ENCODE measurements at regions not wholly inside any gene's neighbourhood (a gene's known extent, or its start where the extent isn't known, plus 50 kb on each side); places are given as distances from the start of the nearest gene placed in this dataset.

DNA sequence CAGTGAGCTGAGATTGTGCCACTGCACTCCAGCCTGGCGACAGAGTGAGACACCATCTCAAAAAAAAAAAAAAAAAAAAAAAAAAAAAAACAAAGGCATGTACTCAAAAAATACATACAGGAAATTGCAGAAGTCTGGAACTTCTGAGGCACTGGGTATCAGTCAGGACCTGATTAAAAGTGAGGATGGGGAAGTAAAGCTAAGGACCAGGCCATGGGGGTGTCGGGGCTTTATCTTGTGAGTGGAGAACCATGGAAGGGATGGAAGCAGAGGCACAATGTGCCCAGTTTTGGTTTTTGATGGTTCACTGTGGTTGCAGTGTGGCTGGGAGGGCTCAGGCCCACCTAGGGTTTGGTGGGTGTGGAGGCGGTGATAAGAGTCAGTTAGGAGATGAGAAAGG, 212.7 kb upstream of the PIK3R1 start:
- no peaks in the 10 kb centered on the region for H3K27me3 ChIP-seq
- H3K9me3 ChIP-seq = no peaks in the 10 kb centered on the region
- DNase-seq = no peak
- intact Hi-C loops (cut with DNase I) = no loop called here
- no peak overlapping the region for H3K4me3 ChIP-seq
- no peak overlapping the region for H3K27ac ChIP-seq
- H3K4me1 ChIP-seq (ENCODE audit: insufficient read depth) = no peaks in the 10 kb centered on the region
- 93 to 97% (median 97%) methylated on average over 3 of the region's 3 CpGs for WGBS, 3 donors
- no peaks in the 10 kb centered on the region for H3K36me3 ChIP-seq
- TF ChIP-seq POLR2A (IDR thresholded peaks at IDR 0.05) (no peak), EP300 (IDR thresholded peaks at IDR 0.05) (no peak), CTCF (IDR thresholded peaks at IDR 0.05) (no peak)

DNA sequence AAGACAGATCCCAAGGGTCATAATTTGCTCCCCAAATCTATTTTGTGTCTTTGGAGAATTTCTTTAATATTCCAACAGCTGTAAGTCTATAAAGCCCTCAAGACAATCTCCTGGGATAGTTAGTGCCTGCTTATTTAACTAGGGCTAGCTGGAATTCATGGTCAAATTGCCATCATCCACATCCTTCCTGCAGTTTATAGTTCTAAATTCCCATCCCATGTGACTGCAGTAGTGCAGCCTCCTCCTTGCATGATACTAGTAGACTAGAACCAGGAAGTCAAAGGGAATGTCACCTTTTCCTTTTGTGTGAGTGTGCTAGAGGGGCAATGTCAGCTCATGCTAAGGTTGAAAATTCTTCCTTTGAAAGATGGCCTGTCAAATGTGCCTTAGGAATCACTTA, 214.8 kb upstream of the PIK3R1 start:
- TF ChIP-seq POLR2A (IDR thresholded peaks at IDR 0.05) = no peak
- TF ChIP-seq EP300 (IDR thresholded peaks at IDR 0.05) = no peak
- no peak for TF ChIP-seq CTCF (IDR thresholded peaks at IDR 0.05)
- no peak for DNase-seq
- no peaks in the 10 kb centered on the region for H3K4me1 ChIP-seq (ENCODE audit: insufficient read depth)
- no peaks in the 10 kb centered on the region for H3K36me3 ChIP-seq
- no peak overlapping the region for H3K4me3 ChIP-seq
- H3K27ac ChIP-seq = no peak overlapping the region
- no peaks in the 10 kb centered on the region for H3K9me3 ChIP-seq
- intact Hi-C loops (cut with DNase I) = no loop called here
- H3K27me3 ChIP-seq = no peaks in the 10 kb centered on the region

DNA sequence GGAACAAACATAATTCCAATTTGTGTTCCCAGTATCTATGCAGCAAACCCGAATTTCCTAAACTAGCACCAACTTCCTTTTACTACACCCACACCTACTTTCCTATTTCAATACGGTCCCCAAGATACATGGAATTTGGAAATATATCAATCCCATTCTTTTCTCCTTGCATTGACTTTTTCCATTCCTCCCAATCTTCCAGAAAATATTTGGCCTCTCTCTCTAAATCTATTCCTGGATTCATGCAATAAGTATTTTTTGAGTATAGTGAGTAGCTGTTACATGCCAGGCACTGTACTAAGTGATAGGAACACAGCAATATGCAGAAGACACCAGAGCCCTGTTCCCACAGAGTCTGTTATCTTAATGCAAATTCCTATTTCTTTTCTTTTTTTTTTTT, 216.2 kb upstream of the PIK3R1 start:
- Histone ChIP-seq H3K36me3 (no peaks in the 10 kb centered on the region), H3K4me3 (no peak overlapping the region), H3K4me1 (ENCODE audit: insufficient read depth) (no peaks in the 10 kb centered on the region), H3K27me3 (no peaks in the 10 kb centered on the region), H3K27ac (no peak overlapping the region), H3K9me3 (no peaks in the 10 kb centered on the region)
- WGBS, 3 donors = 70 to 75% (median 71%) methylated on average over 2 of the region's 2 CpGs
- TF ChIP-seq CTCF (IDR thresholded peaks at IDR 0.05) (no peak), POLR2A (IDR thresholded peaks at IDR 0.05) (no peak), EP300 (IDR thresholded peaks at IDR 0.05) (no peak)
- intact Hi-C loops (cut with DNase I) = no loop called here
- no peak for DNase-seq

GRCh38 chr5:67998709-67999261, 216.8 kb upstream of the PIK3R1 start:
- intact Hi-C loops (cut with DNase I) = no loop called here
- Histone ChIP-seq H3K36me3 (no peaks in the 10 kb centered on the region), H3K4me1 (ENCODE audit: insufficient read depth) (no peaks in the 10 kb centered on the region), H3K4me3 (no peak overlapping the region), H3K9me3 (no peaks in the 10 kb centered on the region), H3K27me3 (no peaks in the 10 kb centered on the region), H3K27ac (no peak overlapping the region)
- TF ChIP-seq CTCF (IDR thresholded peaks at IDR 0.05) (no peak), EP300 (IDR thresholded peaks at IDR 0.05) (no peak), POLR2A (IDR thresholded peaks at IDR 0.05) (no peak)
- 79 to 88% (median 82%) methylated on average over 7 of the region's 7 CpGs for WGBS, 3 donors
- no peak for DNase-seq
